ENCODE measurements at regions not wholly inside any gene's neighbourhood (a gene's known extent, or its start where the extent isn't known, plus 50 kb on each side); places are given as distances from the start of the nearest gene placed in this dataset.

DNA sequence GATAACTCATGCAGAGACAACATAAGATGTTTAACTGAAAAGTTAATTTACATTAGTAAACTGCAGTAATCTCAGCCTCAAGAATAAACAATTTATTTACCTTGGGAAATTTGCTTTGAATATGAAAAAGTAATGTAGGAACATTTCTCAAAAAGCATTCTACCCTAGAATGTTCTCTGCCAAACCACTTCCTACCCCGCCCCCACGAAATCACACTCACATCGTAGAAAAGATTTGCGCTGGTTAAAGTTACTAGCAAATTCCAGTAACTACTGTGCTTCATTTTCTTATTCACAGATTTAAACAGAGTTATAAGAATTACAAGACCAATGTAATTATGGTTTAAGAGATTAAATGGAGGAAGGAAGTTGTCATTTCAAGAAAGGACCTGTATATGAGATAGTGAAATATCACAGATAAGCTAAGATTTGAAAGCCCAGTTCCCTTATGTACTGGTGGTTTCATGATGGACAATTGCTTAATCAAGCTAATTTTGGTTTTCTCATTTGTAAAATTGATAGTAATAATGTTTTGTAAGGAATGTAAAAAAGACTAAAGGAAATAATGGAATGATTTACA lies 175.4 kb downstream of the GNAI1 start:
- H3K27ac Mint-ChIP-seq: no peak overlapping the region
- H3K4me3 Mint-ChIP-seq: no peak overlapping the region
- no peak for DNase-seq
- TF ChIP-seq, protein P1, sequence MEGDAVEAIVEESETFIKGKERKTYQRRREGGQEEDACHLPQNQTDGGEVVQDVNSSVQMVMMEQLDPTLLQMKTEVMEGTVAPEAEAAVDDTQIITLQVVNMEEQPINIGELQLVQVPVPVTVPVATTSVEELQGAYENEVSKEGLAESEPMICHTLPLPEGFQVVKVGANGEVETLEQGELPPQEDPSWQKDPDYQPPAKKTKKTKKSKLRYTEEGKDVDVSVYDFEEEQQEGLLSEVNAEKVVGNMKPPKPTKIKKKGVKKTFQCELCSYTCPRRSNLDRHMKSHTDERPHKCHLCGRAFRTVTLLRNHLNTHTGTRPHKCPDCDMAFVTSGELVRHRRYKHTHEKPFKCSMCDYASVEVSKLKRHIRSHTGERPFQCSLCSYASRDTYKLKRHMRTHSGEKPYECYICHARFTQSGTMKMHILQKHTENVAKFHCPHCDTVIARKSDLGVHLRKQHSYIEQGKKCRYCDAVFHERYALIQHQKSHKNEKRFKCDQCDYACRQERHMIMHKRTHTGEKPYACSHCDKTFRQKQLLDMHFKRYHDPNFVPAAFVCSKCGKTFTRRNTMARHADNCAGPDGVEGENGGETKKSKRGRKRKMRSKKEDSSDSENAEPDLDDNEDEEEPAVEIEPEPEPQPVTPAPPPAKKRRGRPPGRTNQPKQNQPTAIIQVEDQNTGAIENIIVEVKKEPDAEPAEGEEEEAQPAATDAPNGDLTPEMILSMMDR (IDR thresholded peaks at IDR 0.05): no peak
- 0 out of 2 replicates have a peak, but pooled peaks cover 6% of the 10 kb centered on the region for H3K36me3 Mint-ChIP-seq (ENCODE audit: low read depth)
- H3K4me1 Mint-ChIP-seq (ENCODE audit: low read depth): peaks cover 60% of the 10 kb centered on the region
- no peaks in the 10 kb centered on the region for H3K27me3 Mint-ChIP-seq (ENCODE audit: insufficient read depth)
- H3K9me3 Mint-ChIP-seq: no peaks in the 10 kb centered on the region

DNA sequence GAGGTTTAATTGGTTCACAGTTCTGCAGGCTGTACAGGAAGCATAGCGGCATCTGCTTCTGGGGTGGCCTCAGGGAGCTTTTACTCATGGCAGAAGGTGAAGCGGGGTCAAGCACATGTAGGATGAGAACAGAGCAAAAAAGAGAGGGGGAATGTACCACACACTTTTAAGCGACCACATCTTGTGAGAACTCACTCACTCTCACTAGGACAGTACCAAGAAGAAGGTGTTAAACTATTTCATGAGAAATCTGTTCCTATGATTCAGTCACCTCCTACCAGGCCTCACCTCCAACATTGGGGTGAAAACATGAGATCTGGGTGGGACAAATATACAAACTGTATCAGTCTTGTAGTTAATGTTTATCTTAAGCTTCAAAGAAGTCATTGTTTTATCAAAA lies 174.7 kb downstream of the GNAI1 start:
- TF ChIP-seq, protein P1 (IDR thresholded peaks at IDR 0.05): no peak
- Mint-ChIP-seq H3K4me3 (no peak overlapping the region), H3K27ac (no peak overlapping the region), H3K36me3 (ENCODE audit: low read depth) (0 out of 2 replicates have a peak, but pooled peaks cover 6% of the 10 kb centered on the region), H3K27me3 (ENCODE audit: insufficient read depth) (no peaks in the 10 kb centered on the region), H3K4me1 (ENCODE audit: low read depth) (peaks cover 60% of the 10 kb centered on the region), H3K9me3 (no peaks in the 10 kb centered on the region)
- DNase-seq: no peak

DNA sequence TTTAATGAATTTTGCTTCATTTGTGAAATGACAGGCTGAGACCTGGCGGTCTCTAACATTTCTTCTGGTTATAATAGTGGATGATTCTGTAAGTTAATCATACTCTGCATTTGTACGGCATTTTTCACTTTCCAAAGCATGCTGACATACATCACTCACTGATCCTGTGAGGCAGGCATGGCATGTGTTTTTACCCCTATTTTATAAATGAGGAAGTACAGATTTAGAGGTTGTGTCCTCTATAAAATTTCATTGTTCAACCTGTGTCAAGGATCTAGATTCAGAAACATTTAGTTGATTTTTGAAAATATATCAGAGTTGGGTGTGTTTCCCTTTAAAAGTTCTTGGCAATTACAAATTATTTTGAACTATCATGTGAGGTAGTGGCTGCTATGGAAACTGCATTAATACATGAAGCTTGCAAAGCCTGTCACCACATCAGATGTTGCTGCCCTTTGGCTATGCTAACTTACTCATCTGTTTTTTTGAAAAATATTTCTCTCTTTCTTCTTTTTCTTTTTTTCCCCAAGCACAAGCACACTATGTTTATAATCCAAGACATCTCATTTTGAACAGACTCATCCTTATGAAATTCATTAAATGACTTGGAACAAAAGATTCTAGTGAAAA lies 172.7 kb downstream of the GNAI1 start:
- DNase-seq: peak; percentile 87
- H3K4me3 Mint-ChIP-seq: no peak overlapping the region
- TF ChIP-seq, protein P1 (IDR thresholded peaks at IDR 0.05): no peak
- H3K9me3 Mint-ChIP-seq: no peaks in the 10 kb centered on the region
- H3K36me3 Mint-ChIP-seq (ENCODE audit: low read depth): 0 out of 2 replicates have a peak, but pooled peaks cover 6% of the 10 kb centered on the region
- H3K27me3 Mint-ChIP-seq (ENCODE audit: insufficient read depth): no peaks in the 10 kb centered on the region
- H3K27ac Mint-ChIP-seq: peak overlapping the region; percentile 79
- peaks cover 43% of the 10 kb centered on the region for H3K4me1 Mint-ChIP-seq (ENCODE audit: low read depth)

DNA sequence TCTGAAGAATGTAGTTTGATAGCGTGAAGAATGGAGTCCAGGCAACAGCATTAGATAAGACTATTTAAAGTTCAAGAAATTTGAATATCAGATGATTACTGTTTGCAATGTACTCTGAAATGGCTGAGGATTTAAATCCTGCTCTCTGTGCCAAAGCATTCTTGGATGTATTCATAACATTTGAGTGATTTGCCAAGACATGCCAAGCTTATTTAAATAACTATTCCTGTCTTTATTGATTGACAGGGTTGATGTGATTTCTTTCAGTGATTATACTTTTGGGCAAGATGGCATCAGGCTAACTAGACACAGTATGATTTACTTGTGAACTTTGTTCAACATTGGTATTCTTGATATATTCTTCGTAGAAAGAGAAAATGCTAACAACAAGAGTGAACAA lies 168.7 kb downstream of the GNAI1 start:
- Mint-ChIP-seq H3K27me3 (ENCODE audit: insufficient read depth) (peaks cover 2% of the 10 kb centered on the region; the same call in 1 of the 2 replicates), H3K4me1 (ENCODE audit: low read depth) (peaks cover 15% of the 10 kb centered on the region), H3K4me3 (no peak overlapping the region), H3K27ac (no peak overlapping the region), H3K9me3 (no peaks in the 10 kb centered on the region), H3K36me3 (ENCODE audit: low read depth) (no peaks in the 10 kb centered on the region)
- no peak for DNase-seq
- TF ChIP-seq, protein P1 (IDR thresholded peaks at IDR 0.05): no peak

DNA sequence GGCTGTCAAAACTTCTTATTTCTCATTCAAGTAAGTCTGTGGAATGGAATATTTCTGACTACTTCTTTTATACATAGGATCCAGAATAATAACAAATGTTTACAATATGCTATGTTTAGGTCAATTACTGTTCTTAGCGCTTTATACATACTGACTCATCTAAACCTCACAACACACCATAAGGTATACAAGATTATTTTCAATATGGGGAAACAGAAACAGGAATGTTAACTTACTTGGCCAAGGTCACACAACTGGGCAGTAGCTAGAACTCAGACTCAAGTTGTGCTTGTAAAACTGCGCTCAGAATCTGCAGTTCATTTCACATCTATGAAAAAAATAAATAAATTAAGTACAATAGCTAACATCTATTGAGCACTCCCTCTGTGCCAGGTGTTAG lies 168.0 kb downstream of the GNAI1 start:
- Mint-ChIP-seq H3K4me3 (no peak overlapping the region), H3K36me3 (ENCODE audit: low read depth) (no peaks in the 10 kb centered on the region), H3K4me1 (ENCODE audit: low read depth) (peaks cover 12% of the 10 kb centered on the region), H3K9me3 (no peaks in the 10 kb centered on the region), H3K27ac (no peak overlapping the region), H3K27me3 (ENCODE audit: insufficient read depth) (peaks cover 2% of the 10 kb centered on the region; the same call in 1 of the 2 replicates)
- TF ChIP-seq, protein P1 (IDR thresholded peaks at IDR 0.05): no peak
- DNase-seq: no peak
